Activated T-helper 17 cell treated with anti-CD3 and anti-CD28 coated beads, Interleukin-2, amount 50 U/mL, for 72 hours (primary cell): ENCODE measurements at regions not wholly inside any gene's neighbourhood (a gene's known extent, or its start where the extent isn't known, plus 50 kb on each side); places are given as distances from the start of the nearest gene placed in this dataset.

Experiments
- ATAC-seq: fragments of 150-1000 bp; cut with Tn5 transposase; replicated peaks from 2 replicates; pipeline ENCODE4 v1.10.0; 2021; ENCODE audit warnings: mild to moderate bottlenecking, moderate library complexity
- H3K27ac Mint-ChIP-seq: one replicate; pipeline ENCODE4 v1.8.0; 2022; ENCODE audit warnings: mixed read lengths
- H3K27me3 Mint-ChIP-seq: one replicate; pipeline ENCODE4 v1.8.0; 2022; ENCODE audit warnings: mixed read lengths
- H3K36me3 Mint-ChIP-seq: one replicate; pipeline ENCODE4 v1.8.0; 2022; ENCODE audit warnings: low read depth, mild to moderate bottlenecking, mixed read lengths
- H3K4me1 Mint-ChIP-seq: one replicate; pipeline ENCODE4 v1.8.0; 2022; ENCODE audit warnings: mixed read lengths
- H3K4me3 Mint-ChIP-seq: one replicate; pipeline ENCODE4 v1.8.0; 2022; ENCODE audit warnings: mild to moderate bottlenecking, mixed read lengths
- H3K9me3 Mint-ChIP-seq: one replicate; pipeline ENCODE4 v1.8.0; 2022; ENCODE audit warnings: mixed read lengths

GRCh38 chr22:48711031-48711431, 1116.6 kb downstream of the BRD1 start:
- Mint-ChIP-seq H3K9me3 (peaks cover 3% of the 10 kb centered on the region), H3K36me3 (no peaks in the 10 kb centered on the region), H3K27me3 (peaks cover 4% of the 10 kb centered on the region), H3K4me3 (no peak overlapping the region), H3K27ac (no peak overlapping the region), H3K4me1 (no peaks in the 10 kb centered on the region)
- ATAC-seq, result no peak

GRCh38 chr22:48710410-48710809, 1117.3 kb downstream of the BRD1 start:
- Mint-ChIP-seq H3K4me3 (no peak overlapping the region), H3K4me1 (no peaks in the 10 kb centered on the region), H3K9me3 (peaks cover 3% of the 10 kb centered on the region), H3K27me3 (peaks cover 4% of the 10 kb centered on the region), H3K36me3 (no peaks in the 10 kb centered on the region), H3K27ac (no peak overlapping the region)
- no peak for ATAC-seq

GRCh38 chr22:48709976-48710375, 1117.7 kb downstream of the BRD1 start:
- Mint-ChIP-seq H3K27me3 (peaks cover 2% of the 10 kb centered on the region), H3K4me1 (no peaks in the 10 kb centered on the region), H3K27ac (no peak overlapping the region), H3K36me3 (no peaks in the 10 kb centered on the region), H3K4me3 (no peak overlapping the region), H3K9me3 (peaks cover 2% of the 10 kb centered on the region)
- no peak for ATAC-seq

GRCh38 chr22:48709453-48709852, 1118.2 kb downstream of the BRD1 start:
- Mint-ChIP-seq H3K27me3 (no peaks in the 10 kb centered on the region), H3K27ac (no peak overlapping the region), H3K9me3 (no peaks in the 10 kb centered on the region), H3K4me1 (no peaks in the 10 kb centered on the region), H3K36me3 (no peaks in the 10 kb centered on the region), H3K4me3 (no peak overlapping the region)
- ATAC-seq, result no peak

GRCh38 chr22:48708558-48709245, 1119.0 kb downstream of the BRD1 start:
- Mint-ChIP-seq H3K36me3 (no peaks in the 10 kb centered on the region), H3K4me3 (no peak overlapping the region), H3K4me1 (no peaks in the 10 kb centered on the region), H3K9me3 (no peaks in the 10 kb centered on the region), H3K27me3 (no peaks in the 10 kb centered on the region), H3K27ac (no peak overlapping the region)
- ATAC-seq, result no peak

- H3K4me3 Mint-ChIP-seq, result no peak overlapping the region
- no peak for ATAC-seq
- H3K36me3 Mint-ChIP-seq, result no peaks in the 10 kb centered on the region
- H3K9me3 Mint-ChIP-seq, result no peaks in the 10 kb centered on the region
- H3K27me3 Mint-ChIP-seq, result no peaks in the 10 kb centered on the region
- no peaks in the 10 kb centered on the region for H3K4me1 Mint-ChIP-seq
- no peak overlapping the region for H3K27ac Mint-ChIP-seq
Measured at GRCh38 chr22:48707763-48708557, 1119.7 kb downstream of the BRD1 start.

- H3K4me3 Mint-ChIP-seq, result no peak overlapping the region
- no peak for ATAC-seq
- no peaks in the 10 kb centered on the region for H3K36me3 Mint-ChIP-seq
- no peaks in the 10 kb centered on the region for H3K4me1 Mint-ChIP-seq
- H3K27me3 Mint-ChIP-seq, result no peaks in the 10 kb centered on the region
- H3K27ac Mint-ChIP-seq, result no peak overlapping the region
- H3K9me3 Mint-ChIP-seq, result no peaks in the 10 kb centered on the region
Measured at GRCh38 chr22:48706934-48707762, 1120.5 kb downstream of the BRD1 start.

- Mint-ChIP-seq H3K27me3 (no peaks in the 10 kb centered on the region), H3K36me3 (no peaks in the 10 kb centered on the region), H3K9me3 (no peaks in the 10 kb centered on the region), H3K27ac (no peak overlapping the region), H3K4me1 (no peaks in the 10 kb centered on the region), H3K4me3 (no peak overlapping the region)
- no peak for ATAC-seq
Measured at GRCh38 chr22:48705917-48706605, 1121.6 kb downstream of the BRD1 start.

GRCh38 chr22:48705159-48705916, 1122.3 kb downstream of the BRD1 start:
- no peak for ATAC-seq

GRCh38 chr22:48704335-48704734, 1123.3 kb downstream of the BRD1 start:
- Mint-ChIP-seq H3K27me3 (no peaks in the 10 kb centered on the region), H3K4me1 (no peaks in the 10 kb centered on the region), H3K36me3 (no peaks in the 10 kb centered on the region), H3K9me3 (no peaks in the 10 kb centered on the region), H3K4me3 (no peak overlapping the region), H3K27ac (no peak overlapping the region)
- no peak for ATAC-seq

More at GRCh38 chr22:48705159-48705916, 1122.3 kb downstream of the BRD1 start:
- H3K36me3 Mint-ChIP-seq, result no peaks in the 10 kb centered on the region
- no peaks in the 10 kb centered on the region for H3K4me1 Mint-ChIP-seq
- no peak overlapping the region for H3K4me3 Mint-ChIP-seq
- H3K9me3 Mint-ChIP-seq, result no peaks in the 10 kb centered on the region
- H3K27ac Mint-ChIP-seq, result no peak overlapping the region
- H3K27me3 Mint-ChIP-seq, result no peaks in the 10 kb centered on the region

- no peaks in the 10 kb centered on the region for H3K9me3 Mint-ChIP-seq
- no peaks in the 10 kb centered on the region for H3K27me3 Mint-ChIP-seq
- no peaks in the 10 kb centered on the region for H3K36me3 Mint-ChIP-seq
- no peak overlapping the region for H3K27ac Mint-ChIP-seq
- no peak overlapping the region for H3K4me3 Mint-ChIP-seq
- ATAC-seq, result no peak
- H3K4me1 Mint-ChIP-seq, result no peaks in the 10 kb centered on the region
Measured at GRCh38 chr22:48703265-48703941, 1124.3 kb downstream of the BRD1 start.

- H3K9me3 Mint-ChIP-seq, result no peaks in the 10 kb centered on the region
- H3K27me3 Mint-ChIP-seq, result no peaks in the 10 kb centered on the region
- H3K36me3 Mint-ChIP-seq, result no peaks in the 10 kb centered on the region
- H3K4me1 Mint-ChIP-seq, result no peaks in the 10 kb centered on the region
- no peak overlapping the region for H3K27ac Mint-ChIP-seq
- no peak overlapping the region for H3K4me3 Mint-ChIP-seq
- ATAC-seq, result no peak
Measured at GRCh38 chr22:48702573-48703264, 1125.0 kb downstream of the BRD1 start.
